SK-N-SH treated with all-trans-retinoic acid at 6 μM for 48 hours (cell line): ENCODE measurements at regions not wholly inside any gene's neighbourhood (a gene's known extent, or its start where the extent isn't known, plus 50 kb on each side); places are given as distances from the start of the nearest gene placed in this dataset.

Experiments used
- ATAC-seq: fragments of 200-7000 bp; cut with Tn5 transposase; 3 replicates; pipeline ENCODE4 v1.9.1; 2020; ENCODE audit warnings: mild to moderate bottlenecking, moderate library complexity
- ARNTL ChIP-seq: fragments of 450-650 bp; formaldehyde crosslinking; IDR thresholded peaks from 2 replicates; pipeline ENCODE4 v1.5.0; 2020; ENCODE audit warnings: low read depth, mild to moderate bottlenecking, moderate library complexity, borderline replicate concordance
- BACH2 ChIP-seq: fragments of 250-450 bp; sonication (Bioruptor Pico); IDR thresholded peaks from 2 replicates; pipeline ENCODE4 v1.9.0; 2021; ENCODE audit warnings: mild to moderate bottlenecking, borderline replicate concordance
- CREB5 ChIP-seq: fragments of 250-450 bp; sonication (Bioruptor Pico); IDR thresholded peaks from 2 replicates; pipeline ENCODE4 v1.5.1; 2020; ENCODE audit warnings: low read depth, mild to moderate bottlenecking, moderate library complexity
- CSDC2 ChIP-seq: fragments of 250-450 bp; sonication (Bioruptor Pico); IDR thresholded peaks from 2 replicates; pipeline ENCODE4 v1.5.0; 2020; ENCODE audit warnings: mild to moderate bottlenecking, moderate library complexity
- CSRNP3 ChIP-seq: fragments of 250-450 bp; sonication (Bioruptor Pico); IDR thresholded peaks from 2 replicates; pipeline ENCODE4 v1.5.1; 2021; ENCODE audit warnings: mild to moderate bottlenecking, moderate library complexity
- GLIS3 ChIP-seq: fragments of 250-450 bp; sonication (Bioruptor Pico); IDR thresholded peaks from 2 replicates; pipeline ENCODE4 v1.5.0; 2020; ENCODE audit warnings: mild to moderate bottlenecking, moderate library complexity
- ISL1 ChIP-seq: fragments of 250-450 bp; sonication (Bioruptor Pico); IDR thresholded peaks from 2 replicates; pipeline ENCODE4 v2.1.2; 2022; ENCODE audit warnings: mild to moderate bottlenecking, moderate library complexity
- OSR1 ChIP-seq: fragments of 250-450 bp; sonication (Bioruptor Pico); IDR thresholded peaks from 2 replicates; pipeline ENCODE4 v1.8.0; 2022; ENCODE audit warnings: moderate library complexity, mild to moderate bottlenecking, inconsistent platforms
- PATZ1 ChIP-seq: fragments of 250-450 bp; sonication (Bioruptor Pico); IDR thresholded peaks from 2 replicates; pipeline ENCODE4 v1.8.0; 2020; ENCODE audit warnings: mild to moderate bottlenecking, moderate library complexity, borderline replicate concordance
- POU6F1 ChIP-seq: fragments of 250-450 bp; sonication (Bioruptor Pico); IDR thresholded peaks from 2 replicates; pipeline ENCODE4 v1.8.0; 2021; ENCODE audit warnings: low read depth, mild to moderate bottlenecking, moderate library complexity, borderline replicate concordance
- PPARA ChIP-seq: fragments of 250-450 bp; sonication (Bioruptor Pico); IDR thresholded peaks from 2 replicates; pipeline ENCODE4 v1.5.0; 2020; ENCODE audit warnings: mild to moderate bottlenecking, borderline replicate concordance
- RARB ChIP-seq: fragments of 250-450 bp; sonication (Bioruptor Pico); IDR thresholded peaks from 2 replicates; pipeline ENCODE4 v1.8.0; 2021; ENCODE audit warnings: mild to moderate bottlenecking, moderate library complexity
- TCF4 ChIP-seq: fragments of 250-450 bp; sonication (Bioruptor Pico); IDR thresholded peaks from 2 replicates; pipeline ENCODE4 v1.8.0; 2021; ENCODE audit warnings: mild to moderate bottlenecking, moderate library complexity, borderline replicate concordance
- TOX ChIP-seq: fragments of 250-450 bp; sonication (Bioruptor Pico); IDR thresholded peaks from 2 replicates; pipeline ENCODE4 v1.8.0; 2021; ENCODE audit warnings: mild to moderate bottlenecking, moderate library complexity, borderline replicate concordance
- TSHZ2 ChIP-seq: fragments of 250-450 bp; sonication (Bioruptor Pico); IDR thresholded peaks from 2 replicates; pipeline ENCODE4 v1.5.0; 2020; ENCODE audit warnings: mild to moderate bottlenecking, moderate library complexity
- ZC3H10 ChIP-seq: fragments of 250-450 bp; sonication (Bioruptor Pico); IDR thresholded peaks from 2 replicates; pipeline ENCODE4 v1.5.1; 2021; ENCODE audit warnings: mild to moderate bottlenecking, moderate library complexity
- ZFP3 ChIP-seq: fragments of 250-450 bp; sonication (Bioruptor Pico); IDR thresholded peaks from 2 replicates; pipeline ENCODE4 v1.5.0; 2020; ENCODE audit warnings: mild to moderate bottlenecking, moderate library complexity
- ZFP30 ChIP-seq: fragments of 450-650 bp; formaldehyde crosslinking; IDR thresholded peaks from 2 replicates; pipeline ENCODE4 v1.5.0; 2022; ENCODE audit warnings: mild to moderate bottlenecking, moderate library complexity
- ZNF565 ChIP-seq: fragments of 450-650 bp; formaldehyde crosslinking; conservative IDR thresholded peaks from 2 replicates; pipeline ENCODE4 v1.5.0; 2020; ENCODE audit warnings: low read depth, mild to moderate bottlenecking, moderate library complexity
- ZNF70 ChIP-seq: fragments of 450-650 bp; formaldehyde crosslinking; IDR thresholded peaks from 2 replicates; pipeline ENCODE4 v1.5.0; 2020; ENCODE audit warnings: mild to moderate bottlenecking, moderate library complexity
- ZNF8 ChIP-seq: fragments of 450-650 bp; formaldehyde crosslinking; IDR thresholded peaks from 2 replicates; pipeline ENCODE4 v1.5.0; 2020; ENCODE audit warnings: mild to moderate bottlenecking, moderate library complexity

GRCh38 chr11:100473390-100473740 lies 213.7 kb upstream of the ARHGAP42 start:
- ATAC-seq = no peak
- TF ChIP-seq TCF4 (CRISPR knock-in tag) = no peak
- no peak for TF ChIP-seq ZNF565 (CRISPR knock-in tag)
- TF ChIP-seq OSR1 (CRISPR knock-in tag) = no peak
- TF ChIP-seq PATZ1 = no peak
- TF ChIP-seq ZFP30 = no peak
- TF ChIP-seq ZNF8 (CRISPR knock-in tag) = no peak
- TF ChIP-seq ZC3H10 (CRISPR knock-in tag) = no peak
- TF ChIP-seq POU6F1 (CRISPR knock-in tag) = no peak
- TF ChIP-seq CSDC2 = no peak
- TF ChIP-seq PPARA (CRISPR knock-in tag) = no peak
- TF ChIP-seq GLIS3 (CRISPR knock-in tag) = no peak
- TF ChIP-seq TOX (CRISPR knock-in tag) = no peak
- TF ChIP-seq CSRNP3 (CRISPR knock-in tag) = no peak
- TF ChIP-seq ZFP3 (CRISPR knock-in tag) = no peak
- no peak for TF ChIP-seq ZNF70
- TF ChIP-seq ISL1 = no peak
- no peak for TF ChIP-seq TSHZ2 (CRISPR knock-in tag)
- no peak for TF ChIP-seq CREB5 (CRISPR knock-in tag)

- TF ChIP-seq POU6F1 (CRISPR knock-in tag) = no peak
- ATAC-seq = no peak
Observed at GRCh38 chr11:100484948-100485347, 202.1 kb upstream of the ARHGAP42 start.

GRCh38 chr11:100498780-100499179 lies 188.3 kb upstream of the ARHGAP42 start:
- ATAC-seq = no peak
- no peak for TF ChIP-seq ZFP30
- TF ChIP-seq GLIS3 (CRISPR knock-in tag) = no peak
- TF ChIP-seq BACH2 = no peak
- no peak for TF ChIP-seq ZNF8 (CRISPR knock-in tag)
- TF ChIP-seq CREB5 (CRISPR knock-in tag) = no peak
- no peak for TF ChIP-seq ARNTL (CRISPR knock-in tag)
- no peak for TF ChIP-seq ZC3H10 (CRISPR knock-in tag)
- no peak for TF ChIP-seq ZNF70
- TF ChIP-seq ZNF565 (CRISPR knock-in tag) = no peak
- no peak for TF ChIP-seq CSDC2
- no peak for TF ChIP-seq RARB (CRISPR knock-in tag)
- TF ChIP-seq POU6F1 (CRISPR knock-in tag) = no peak
- no peak for TF ChIP-seq OSR1 (CRISPR knock-in tag)
- no peak for TF ChIP-seq PPARA (CRISPR knock-in tag)
